GM12891 (cell line): ENCODE measurements at regions not wholly inside any gene's neighbourhood (a gene's known extent, or its start where the extent isn't known, plus 50 kb on each side); places are given as distances from the start of the nearest gene placed in this dataset.

Experiments used
- PAX5 ChIP-seq: IDR thresholded peaks from 2 replicates; pipeline ENCODE4 v1.6.1; 2011; ENCODE audit warnings: low read length, moderate library complexity, mild to moderate bottlenecking; ENCODE audit not compliant: insufficient read depth, severe bottlenecking
- POLR2A ChIP-seq: IDR thresholded peaks from 2 replicates; pipeline ENCODE4 v1.6.1; 2011; ENCODE audit warnings: low read depth, low read length, control low read depth
- POLR2AphosphoS5 ChIP-seq: IDR thresholded peaks from 2 replicates; pipeline ENCODE4 v1.6.1; 2011; ENCODE audit warnings: low read depth, low read length, control low read depth
- POU2F2 ChIP-seq: IDR thresholded peaks from 2 replicates; pipeline ENCODE4 v1.6.1; 2011; ENCODE audit warnings: low read depth, mild to moderate bottlenecking, control low read depth, low read length, moderate library complexity
- SPI1 ChIP-seq: IDR thresholded peaks from 2 replicates; pipeline ENCODE4 v1.6.1; 2011; ENCODE audit warnings: low read depth, low read length, control low read depth
- TAF1 ChIP-seq: IDR thresholded peaks from 2 replicates; pipeline ENCODE4 v1.6.1; 2011; ENCODE audit warnings: low read depth, low read length, control low read depth

DNA sequence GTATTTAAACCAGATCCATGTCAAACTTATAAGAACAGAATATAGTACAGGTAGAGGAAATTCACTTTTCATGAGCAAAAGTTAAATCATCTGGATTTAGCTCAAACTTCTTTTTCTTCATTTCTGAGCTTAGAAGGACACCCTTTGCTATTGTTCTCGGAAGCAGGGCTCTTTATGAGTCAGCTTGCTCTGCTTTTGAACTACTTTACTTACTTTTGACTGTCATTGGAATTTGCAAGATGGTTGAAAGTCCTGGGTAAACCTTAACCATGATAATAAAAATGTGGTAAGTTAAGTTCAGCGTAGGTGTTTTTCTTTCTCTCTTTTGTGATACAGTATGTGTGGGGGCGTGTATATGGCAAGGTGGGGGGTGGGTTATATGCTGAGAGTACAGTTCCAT, 312.7 kb upstream of the DPH6 start:
- TF ChIP-seq POLR2A (no peak), POLR2AphosphoS5 (no peak), TAF1 (no peak), SPI1 (no peak), POU2F2 (no peak), PAX5 (no peak)
